Transverse colon (tissue), 4 donors: ENCODE measurements at regions not wholly inside any gene's neighbourhood (a gene's known extent, or its start where the extent isn't known, plus 50 kb on each side); places are given as distances from the start of the nearest gene placed in this dataset.

Experiments
- DNase-seq: peaks from one replicate; pipeline ENCODE4 v3.0.0-alpha.2; 2019
- H3K27ac ChIP-seq, 4 donors: fragments of 200-600 bp; sonication (generic); 2 replicates each; pipeline ENCODE4 v1.5.1; 2016 to 2018; ENCODE audit warnings: inconsistent platforms in 4 of 4
- H3K27me3 ChIP-seq: fragments of 200-600 bp; sonication (generic); 2 replicates; pipeline ENCODE4 v1.5.1; 2017; ENCODE audit warnings: inconsistent platforms
- H3K36me3 ChIP-seq, 4 donors: fragments of 200-600 bp; sonication (generic); 2 replicates each; pipeline ENCODE4 v1.5.1; 2017 to 2019; ENCODE audit warnings: inconsistent platforms in 4 of 4
- H3K4me1 ChIP-seq, 4 donors: fragments of 200-600 bp; sonication (generic); 2 replicates each; pipeline ENCODE4 v1.5.1; 2017 to 2020; ENCODE audit warnings: inconsistent platforms in 4 of 4
- H3K4me3 ChIP-seq, 4 donors: fragments of 200-600 bp; sonication (generic); 1 replicate in 1 of 4; 2 replicates in 3 of 4; pipeline versions ENCODE4 v1.5.1 to v1.6.1; 2017 to 2019; ENCODE audit warnings: inconsistent platforms in 4 of 4
- H3K9me3 ChIP-seq, 2 donors: fragments of 200-600 bp; sonication (generic); 2 replicates each; pipeline ENCODE4 v1.5.1; 2017 to 2019; ENCODE audit warnings: inconsistent platforms in 2 of 2
- EP300 ChIP-seq: sonication (generic); formaldehyde crosslinking; IDR thresholded peaks from one replicate; pipeline ENCODE4 v1.6.1; 2017; ENCODE audit warnings: antibody characterized with exemption, low read depth
- POLR2A ChIP-seq: fragments of 450-650 bp; IDR thresholded peaks from one replicate; pipeline ENCODE4 v1.6.1; 2016; ENCODE audit warnings: antibody characterized with exemption, mild to moderate bottlenecking, moderate library complexity
- POLR2AphosphoS5 ChIP-seq, 3 donors: sonication (generic); formaldehyde crosslinking; IDR thresholded peaks; one replicate each; pipeline ENCODE4 v1.6.1; 2016; ENCODE audit warnings: antibody characterized with exemption in 3 of 3
- WGBS, 2 donors: methylation state at CpG; one replicate each; pipeline ENCODE4 v1.1.5; 2018; ENCODE audit warnings: low coverage in 1 of 2; 5-methylcytosine and 5-hydroxymethylcytosine counted together
- in situ Hi-C, 4 donors: fragments of 200-750 bp; cut with MboI; loops; one replicate each; pipeline versions ENCODE4 v1.15.0 to v1.15.1; 2017; ENCODE audit warnings: low sequenced_read_pairs in 3 of 4, low pct_ligation_motif_present in 1 of 4, low pct_unique_long_range_greater_than_20kb in 1 of 4
- intact Hi-C: fragments of 100-400 bp; cut with DNase I; formaldehyde crosslinking; loops from one replicate; pipeline ENCODE4 v1.15.1; 2023; ENCODE audit warnings: low total_unique reads
- TF ChIP-seq, protein P1 (sequence below), 5 experiments: fragments of 200-600 bp in 3 of 5; fragments of 450-650 bp in 2 of 5; sonication (generic) in 3 of 5; IDR thresholded peaks; 1 replicate in 2 of 5; 2 replicates in 3 of 5; pipeline ENCODE4 v1.5.1; 2016 to 2017; ENCODE audit warnings: antibody characterized with exemption in 5 of 5, inconsistent platforms in 3 of 5, mild to moderate bottlenecking in 2 of 5, moderate library complexity in 1 of 5

DNA sequence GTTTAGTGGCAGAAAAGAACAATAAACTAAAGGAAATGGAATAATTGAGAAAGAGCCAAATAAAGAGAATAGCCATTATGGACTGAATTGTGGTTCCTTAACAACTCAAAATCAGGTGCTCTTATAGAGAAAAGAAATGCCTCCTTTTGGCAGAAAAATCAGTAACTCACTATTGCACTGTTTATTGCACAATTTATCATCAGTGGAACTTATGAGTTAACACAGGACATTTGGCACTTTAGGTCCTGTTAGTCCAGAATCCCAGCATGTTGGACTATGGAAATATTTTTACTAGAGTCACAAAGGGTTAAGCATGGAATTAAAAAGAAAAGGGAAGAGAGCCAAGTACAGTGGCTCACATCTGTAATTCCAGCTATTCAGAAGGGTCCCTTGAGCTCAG is 53.8 kb upstream of the JMY start:
- intact Hi-C loops (no loop called here), in situ Hi-C loops (no loop called here)
- peak overlapping the region in 3 of 4 donors; percentile 26 to 59 (median 38) for H3K27ac ChIP-seq
- H3K4me1 ChIP-seq: peaks cover 0 to 4% (median 0%) of the 10 kb centered on the region in 4 donors
- no peak for TF ChIP-seq POLR2AphosphoS5 (IDR thresholded peaks at IDR 0.05)
- TF ChIP-seq EP300: no peak
- no peaks in the 10 kb centered on the region for H3K27me3 ChIP-seq
- H3K36me3 ChIP-seq: no peaks in the 10 kb centered on the region
- no peaks in the 10 kb centered on the region for H3K9me3 ChIP-seq
- DNase-seq: no peak
- no peak overlapping the region for H3K4me3 ChIP-seq

DNA sequence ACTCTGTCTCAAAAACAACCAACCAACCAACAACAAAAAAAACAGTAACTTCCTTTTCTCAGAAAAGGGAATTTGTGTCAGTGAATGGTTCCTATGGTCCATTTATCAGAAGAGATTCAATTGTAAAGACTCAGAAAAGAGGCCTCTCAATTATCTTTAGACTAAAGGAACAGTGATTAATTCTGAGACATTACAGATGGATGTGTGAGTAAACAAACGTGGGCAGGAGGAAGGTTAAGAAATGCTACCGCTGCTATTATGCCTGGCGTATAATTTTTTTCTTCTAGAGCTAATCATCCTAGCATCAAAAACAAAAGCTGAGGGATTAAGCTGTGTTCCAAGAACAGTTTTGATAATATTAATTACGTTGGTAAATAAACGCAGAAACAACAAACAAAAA is 52.9 kb upstream of the JMY start:
- intact Hi-C loops (no loop called here), in situ Hi-C loops (no loop called here)
- Histone ChIP-seq H3K36me3 (no peaks in the 10 kb centered on the region), H3K9me3 (no peaks in the 10 kb centered on the region), H3K27ac (no peak overlapping the region), H3K4me3 (no peak overlapping the region), H3K4me1 (peaks cover 0 to 4% (median 0%) of the 10 kb centered on the region in 4 donors), H3K27me3 (no peaks in the 10 kb centered on the region)
- TF ChIP-seq POLR2A (no peak), POLR2AphosphoS5 (IDR thresholded peaks at IDR 0.05) (no peak), EP300 (no peak)
- TF ChIP-seq, protein P1, sequence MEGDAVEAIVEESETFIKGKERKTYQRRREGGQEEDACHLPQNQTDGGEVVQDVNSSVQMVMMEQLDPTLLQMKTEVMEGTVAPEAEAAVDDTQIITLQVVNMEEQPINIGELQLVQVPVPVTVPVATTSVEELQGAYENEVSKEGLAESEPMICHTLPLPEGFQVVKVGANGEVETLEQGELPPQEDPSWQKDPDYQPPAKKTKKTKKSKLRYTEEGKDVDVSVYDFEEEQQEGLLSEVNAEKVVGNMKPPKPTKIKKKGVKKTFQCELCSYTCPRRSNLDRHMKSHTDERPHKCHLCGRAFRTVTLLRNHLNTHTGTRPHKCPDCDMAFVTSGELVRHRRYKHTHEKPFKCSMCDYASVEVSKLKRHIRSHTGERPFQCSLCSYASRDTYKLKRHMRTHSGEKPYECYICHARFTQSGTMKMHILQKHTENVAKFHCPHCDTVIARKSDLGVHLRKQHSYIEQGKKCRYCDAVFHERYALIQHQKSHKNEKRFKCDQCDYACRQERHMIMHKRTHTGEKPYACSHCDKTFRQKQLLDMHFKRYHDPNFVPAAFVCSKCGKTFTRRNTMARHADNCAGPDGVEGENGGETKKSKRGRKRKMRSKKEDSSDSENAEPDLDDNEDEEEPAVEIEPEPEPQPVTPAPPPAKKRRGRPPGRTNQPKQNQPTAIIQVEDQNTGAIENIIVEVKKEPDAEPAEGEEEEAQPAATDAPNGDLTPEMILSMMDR (IDR thresholded peaks at IDR 0.05): no peak
- 74 to 83% methylated on average over 5 of the region's 5 CpGs for WGBS, 2 donors
- no peak for DNase-seq

DNA sequence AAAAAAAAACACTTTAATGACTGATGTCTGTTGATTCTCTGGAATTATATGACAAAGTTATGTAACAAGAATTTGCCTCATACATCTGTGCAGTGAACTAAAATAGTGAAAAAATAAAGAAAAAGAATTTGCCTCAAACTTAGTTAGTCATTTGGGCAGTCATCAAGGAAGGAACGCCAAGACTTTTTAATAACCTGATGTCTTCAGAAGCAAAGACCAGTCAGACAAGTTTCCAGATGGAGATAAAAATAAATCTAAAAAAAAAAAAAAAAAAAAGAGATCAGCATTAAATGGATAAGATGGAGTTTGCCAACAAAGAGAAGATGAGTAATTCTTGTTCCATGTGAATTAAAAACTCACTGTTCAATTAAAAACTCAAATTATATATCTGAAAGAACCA is 52.3 kb upstream of the JMY start:
- Histone ChIP-seq H3K4me1 (peaks cover 0 to 4% (median 0%) of the 10 kb centered on the region in 4 donors), H3K36me3 (no peaks in the 10 kb centered on the region), H3K4me3 (no peak overlapping the region), H3K27ac (no peak overlapping the region), H3K9me3 (no peaks in the 10 kb centered on the region), H3K27me3 (no peaks in the 10 kb centered on the region)
- in situ Hi-C loops: no loop called here
- DNase-seq: no peak
- intact Hi-C loops: no loop called here
- TF ChIP-seq EP300: no peak
- TF ChIP-seq, protein P1 (IDR thresholded peaks at IDR 0.05): no peak
- no peak for TF ChIP-seq POLR2A
- WGBS, 2 donors: 58 to 70% methylated on average over 1 of the region's 1 CpG

DNA sequence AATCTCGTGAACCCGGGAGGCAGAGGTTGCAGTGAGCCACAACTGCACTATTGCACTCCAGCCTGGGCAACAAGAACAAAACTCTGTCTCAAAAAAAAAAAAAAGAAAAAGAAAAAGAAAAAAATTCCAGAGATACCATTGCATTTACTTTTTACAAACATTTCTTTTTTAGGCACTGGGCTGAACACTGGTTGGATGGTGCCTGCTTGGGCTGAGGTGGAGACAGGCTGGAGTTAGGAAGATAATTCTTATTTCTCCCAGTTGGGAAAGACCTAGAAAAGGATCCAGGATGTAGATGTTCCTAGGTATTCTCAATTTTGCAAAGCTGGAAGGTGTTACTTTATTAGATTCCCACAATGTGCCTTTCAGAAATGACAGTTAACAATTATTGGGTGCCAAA is 49.9 kb upstream of the JMY start:
- no peak overlapping the region for H3K27ac ChIP-seq
- TF ChIP-seq POLR2AphosphoS5 (IDR thresholded peaks at IDR 0.05) (no peak), EP300 (no peak), POLR2A (no peak)
- TF ChIP-seq, protein P1 (IDR thresholded peaks at IDR 0.05): no peak
- no peaks in the 10 kb centered on the region for H3K9me3 ChIP-seq

More for the DNA sequence above, 49.9 kb upstream of the JMY start:
- no peaks in the 10 kb centered on the region for H3K27me3 ChIP-seq
- no peak for DNase-seq
- H3K4me3 ChIP-seq: no peak overlapping the region
- peaks cover 0 to 4% (median 0%) of the 10 kb centered on the region in 4 donors for H3K4me1 ChIP-seq
- intact Hi-C loops (no loop called here), in situ Hi-C loops (no loop called here)
- no peaks in the 10 kb centered on the region for H3K36me3 ChIP-seq
- WGBS, 2 donors: 69 to 100% methylated on average over 1 to 2 of the region's 2 CpGs
